PC-3 (cell line): ENCODE measurements at regions not wholly inside any gene's neighbourhood (a gene's known extent, or its start where the extent isn't known, plus 50 kb on each side); places are given as distances from the start of the nearest gene placed in this dataset.

Source experiments
- CTCF ChIP-seq: fragments of 300-600 bp; sonication (generic); conservative IDR thresholded peaks from 2 replicates; pipeline ENCODE4 v1.5.1; 2017; ENCODE audit warnings: antibody characterized with exemption, low read depth, mild to moderate bottlenecking, low read length
- EZH2 ChIP-seq: fragments of 300-600 bp; sonication (generic); IDR thresholded peaks from one replicate; pipeline ENCODE4 v1.6.1; 2017; ENCODE audit warnings: antibody characterized with exemption, mild to moderate bottlenecking, low read length; ENCODE audit not compliant: unreplicated experiment
- EZH2phosphoT487 ChIP-seq: fragments of 300-600 bp; sonication (generic); IDR thresholded peaks from 2 replicates; pipeline ENCODE4 v1.6.1; 2018; ENCODE audit warnings: mild to moderate bottlenecking, antibody characterized with exemption, low read length, borderline replicate concordance

DNA sequence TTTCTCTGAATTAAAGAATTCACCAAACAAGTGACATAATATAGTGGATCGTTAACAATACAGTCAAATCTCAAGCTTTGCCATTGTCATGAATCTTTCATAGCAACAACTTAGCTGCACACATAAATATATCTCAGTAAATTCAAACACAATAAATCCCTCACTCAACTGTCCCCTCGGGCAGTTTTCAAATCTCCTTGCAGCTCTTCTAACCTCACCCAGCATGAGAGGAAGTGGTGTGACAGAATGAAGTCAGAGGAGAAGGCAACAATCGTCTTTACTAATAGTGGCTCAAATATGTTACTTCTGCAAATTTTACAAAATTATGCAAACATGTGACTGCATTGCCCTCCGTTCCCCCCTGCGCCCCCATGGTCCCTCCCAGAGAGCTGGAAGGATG lies 148.2 kb downstream of the RAP2A start:
- TF ChIP-seq CTCF, result no peak
- TF ChIP-seq EZH2, result no peak
- TF ChIP-seq EZH2phosphoT487, result no peak
